GM23338 (cell line): ENCODE measurements at regions not wholly inside any gene's neighbourhood (a gene's known extent, or its start where the extent isn't known, plus 50 kb on each side); places are given as distances from the start of the nearest gene placed in this dataset.

Source experiments
- ATAC-seq: fragments of 200-7000 bp; cut with Tn5 transposase; 3 replicates; pipeline ENCODE4 v1.9.1; 2020
- DNase-seq: peaks from one replicate; pipeline ENCODE4 v3.0.0-alpha.2; 2015; ENCODE audit warnings: low spot score
- H2AFZ ChIP-seq: fragments of 200-600 bp; sonication (generic); 2 replicates; pipeline ENCODE4 v1.8.0; 2016; ENCODE audit warnings: antibody characterized with exemption, mild to moderate bottlenecking, moderate library complexity
- H3F3A ChIP-seq: fragments of 200-600 bp; sonication (generic); replicated peaks from 2 replicates; pipeline ENCODE4 v1.8.0; 2017; ENCODE audit warnings: antibody characterized with exemption, mixed run types, low read depth
- H3K27ac ChIP-seq: fragments of 200-600 bp; sonication (generic); 2 replicates; pipeline ENCODE4 v1.6.1; 2016; ENCODE audit warnings: low read depth
- H3K27me3 ChIP-seq: fragments of 200-600 bp; sonication (generic); 2 replicates; pipeline ENCODE4 v1.8.0; 2016; ENCODE audit warnings: mild to moderate bottlenecking, mixed run types, moderate library complexity; ENCODE audit not compliant: insufficient read depth
- H3K36me3 ChIP-seq: fragments of 200-600 bp; sonication (generic); 2 replicates; pipeline ENCODE4 v1.8.0; 2016; ENCODE audit warnings: mild to moderate bottlenecking; ENCODE audit not compliant: insufficient read depth
- H3K4me1 ChIP-seq: fragments of 200-600 bp; sonication (generic); 2 replicates; pipeline ENCODE4 v1.8.0; 2016; ENCODE audit warnings: mild to moderate bottlenecking, moderate library complexity; ENCODE audit not compliant: insufficient read depth
- H3K4me2 ChIP-seq: fragments of 200-600 bp; sonication (generic); 2 replicates; pipeline ENCODE4 v1.7.1; 2017; ENCODE audit warnings: mixed run types
- H3K4me3 ChIP-seq: fragments of 200-600 bp; sonication (generic); 2 replicates; pipeline ENCODE4 v1.6.1; 2016; ENCODE audit warnings: mixed run types
- H3K79me2 ChIP-seq: fragments of 200-600 bp; sonication (generic); replicated peaks from 2 replicates; pipeline ENCODE4 v1.8.0; 2017; ENCODE audit warnings: mild to moderate bottlenecking; ENCODE audit not compliant: insufficient read depth
- H3K9me2 ChIP-seq: fragments of 200-600 bp; sonication (generic); 2 replicates; pipeline ENCODE4 v1.8.0; 2017; ENCODE audit not compliant: insufficient read depth
- H4K20me1 ChIP-seq: fragments of 200-600 bp; sonication (generic); replicated peaks from 2 replicates; pipeline ENCODE4 v1.8.0; 2017; ENCODE audit warnings: mild to moderate bottlenecking; ENCODE audit not compliant: insufficient read depth
- H3K27ac Mint-ChIP-seq: 2 replicates; pipeline ENCODE4 v1.8.0; 2020; ENCODE audit warnings: inconsistent platforms, mild to moderate bottlenecking, moderate library complexity, mixed read lengths
- H3K27me3 Mint-ChIP-seq: 3 replicates; pipeline ENCODE4 v1.8.0; 2022; ENCODE audit warnings: low read depth, mild to moderate bottlenecking, moderate library complexity, mixed read lengths, inconsistent platforms; ENCODE audit not compliant: insufficient read depth, poor library complexity
- H3K36me3 Mint-ChIP-seq: 3 replicates; pipeline ENCODE4 v1.8.0; 2021; ENCODE audit warnings: low read depth, mild to moderate bottlenecking, inconsistent platforms, moderate library complexity, mixed read lengths
- H3K4me1 Mint-ChIP-seq: 3 replicates; pipeline ENCODE4 v1.8.0; 2020; ENCODE audit warnings: mild to moderate bottlenecking, inconsistent platforms, mixed read lengths
- H3K4me3 Mint-ChIP-seq: 3 replicates; pipeline ENCODE4 v1.8.0; 2021; ENCODE audit warnings: moderate library complexity, mild to moderate bottlenecking, inconsistent platforms, mixed read lengths
- H3K9me3 Mint-ChIP-seq: 3 replicates; pipeline ENCODE4 v1.8.0; 2020; ENCODE audit warnings: moderate library complexity, mild to moderate bottlenecking, inconsistent platforms, mixed read lengths
- CTCF ChIP-seq, 2 experiments: fragments of 200-600 bp in 1 of 2; sonication (generic) in 1 of 2; conservative IDR thresholded peaks; 2 replicates each; pipeline versions ENCODE4 v1.5.1 to v1.6.1; 2016 to 2017; ENCODE audit warnings: antibody characterized with exemption in 2 of 2, low read depth in 2 of 2, mild to moderate bottlenecking in 2 of 2, moderate library complexity in 1 of 2
- EZH2 ChIP-seq: fragments of 200-600 bp; sonication (generic); IDR thresholded peaks from one replicate; pipeline ENCODE4 v1.8.0; 2017; ENCODE audit warnings: antibody characterized with exemption, mild to moderate bottlenecking, low read depth; ENCODE audit not compliant: unreplicated experiment
- ZNF462 ChIP-seq: fragments of 250-450 bp; sonication (Bioruptor Pico); IDR thresholded peaks from 2 replicates; pipeline ENCODE4 v1.5.0; 2020; ENCODE audit warnings: mild to moderate bottlenecking, moderate library complexity

GRCh38 chr19:28399187-28399586 lies 813.8 kb downstream of the UQCRFS1 start (continued):
- TF ChIP-seq CTCF (conservative IDR thresholded peaks at IDR 0.05; ENCODE audit: low read depth in 2 of 2) (no peak), ZNF462 (CRISPR knock-in tag) (no peak)

DNA sequence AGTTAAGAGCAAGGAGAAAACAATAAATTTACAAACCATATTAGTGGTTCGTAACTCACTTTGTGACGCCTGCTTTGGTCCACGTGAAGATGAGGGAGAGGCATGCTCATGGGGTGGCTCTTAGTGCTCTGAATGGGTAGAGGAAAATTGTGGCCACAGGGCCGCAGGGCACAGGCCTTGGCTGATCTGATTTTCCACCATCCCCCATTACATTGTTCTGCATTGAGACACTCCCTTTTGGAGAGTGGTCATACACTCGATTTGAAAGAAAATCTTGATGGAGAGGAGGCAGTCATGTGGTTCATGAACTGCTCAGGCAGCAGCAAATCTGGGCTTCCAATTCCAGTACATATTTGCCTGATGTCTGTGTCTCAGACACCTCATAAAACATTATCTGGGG lies 815.2 kb downstream of the UQCRFS1 start:
- DNase-seq (no peak), ATAC-seq (no peak)
- H3F3A ChIP-seq = no peaks in the 10 kb centered on the region
- no peak overlapping the region for H3K27ac Mint-ChIP-seq
- peaks cover 3% of the 10 kb centered on the region; the same call in 2 of the 3 replicates for H3K9me3 Mint-ChIP-seq
- H3K79me2 ChIP-seq = no peaks in the 10 kb centered on the region
- no peak overlapping the region for H3K4me3 Mint-ChIP-seq
- H3K4me3 ChIP-seq = no peak overlapping the region
- H3K9me2 ChIP-seq = no peaks in the 10 kb centered on the region
- peaks cover 6% of the 10 kb centered on the region for H3K27me3 Mint-ChIP-seq
- H2AFZ ChIP-seq = 0 out of 2 replicates have a peak overlapping the region, but pooled peaks have one; percentile 23
- no peak overlapping the region for H3K4me2 ChIP-seq
- no peak overlapping the region for H3K27ac ChIP-seq
- no peaks in the 10 kb centered on the region for H3K36me3 Mint-ChIP-seq
- no peak for TF ChIP-seq EZH2
- no peaks in the 10 kb centered on the region for H4K20me1 ChIP-seq
- peaks cover 27% of the 10 kb centered on the region for H3K4me1 ChIP-seq
- H3K36me3 ChIP-seq = no peaks in the 10 kb centered on the region
- H3K27me3 ChIP-seq = no peaks in the 10 kb centered on the region
- peaks cover 29% of the 10 kb centered on the region for H3K4me1 Mint-ChIP-seq
